Tibial nerve (tissue), 4 donors: ENCODE measurements at regions not wholly inside any gene's neighbourhood (a gene's known extent, or its start where the extent isn't known, plus 50 kb on each side); places are given as distances from the start of the nearest gene placed in this dataset.

Experiments
- DNase-seq, 2 donors: peaks; one replicate each; pipeline ENCODE4 v3.0.0-alpha.2; 2019; ENCODE audit warnings: low spot score in 2 of 2
- H3K27ac ChIP-seq, 4 donors: fragments of 200-600 bp; sonication (generic) in 3 of 4; one replicate each; pipeline ENCODE4 v1.5.1; 2017 to 2019; ENCODE audit warnings: mild to moderate bottlenecking in 1 of 4
- H3K27me3 ChIP-seq, 2 donors: fragments of 200-600 bp; sonication (generic) in 1 of 2; one replicate each; pipeline versions ENCODE4 v1.5.1 to v1.6.0; 2017 to 2019
- H3K36me3 ChIP-seq, 3 donors: fragments of 200-600 bp; sonication (generic); one replicate each; pipeline ENCODE4 v1.5.1; 2018 to 2019
- H3K4me1 ChIP-seq, 4 donors: fragments of 200-600 bp; sonication (generic) in 3 of 4; one replicate each; pipeline ENCODE4 v1.5.1; 2017 to 2019
- H3K4me3 ChIP-seq, 4 donors: fragments of 200-600 bp; sonication (generic) in 3 of 4; one replicate each; pipeline ENCODE4 v1.5.1; 2017 to 2019; ENCODE audit warnings: mild to moderate bottlenecking in 1 of 4, moderate library complexity in 1 of 4
- H3K9me3 ChIP-seq, 4 donors: fragments of 200-600 bp; sonication (generic) in 3 of 4; one replicate each; pipeline ENCODE4 v1.5.1; 2017 to 2019
- CTCF ChIP-seq, 5 experiments: fragments of 200-600 bp in 3 of 5; fragments of 450-650 bp in 2 of 5; sonication (generic) in 3 of 5; IDR thresholded peaks; one replicate each; pipeline ENCODE4 v1.5.1; 2016 to 2019; ENCODE audit warnings: antibody characterized with exemption in 5 of 5, mild to moderate bottlenecking in 3 of 5, moderate library complexity in 2 of 5
- EP300 ChIP-seq, 2 donors: sonication (generic); formaldehyde crosslinking; IDR thresholded peaks; one replicate each; pipeline ENCODE4 v1.6.1; 2017; ENCODE audit warnings: antibody characterized with exemption in 2 of 2, mild to moderate bottlenecking in 1 of 2
- POLR2A ChIP-seq, 2 donors: fragments of 450-650 bp; IDR thresholded peaks; one replicate each; pipeline ENCODE4 v1.6.1; 2017; ENCODE audit warnings: antibody characterized with exemption in 2 of 2, mild to moderate bottlenecking in 2 of 2, moderate library complexity in 2 of 2
- WGBS, 2 donors: methylation state at CpG; one replicate each; pipeline ENCODE4 v1.1.5; 2018; 5-methylcytosine and 5-hydroxymethylcytosine counted together

GRCh38 chr7:155897758-155898386 is 85.6 kb upstream of the SHH start:
- no peak for DNase-seq
- H3K27me3 ChIP-seq: no peaks in the 10 kb centered on the region
- TF ChIP-seq CTCF (IDR thresholded peaks at IDR 0.05) (no peak), EP300 (IDR thresholded peaks at IDR 0.05) (no peak), POLR2A (IDR thresholded peaks at IDR 0.05) (no peak)
- 83 to 84% methylated on average over 16 of the region's 16 CpGs for WGBS, 2 donors
- H3K27ac ChIP-seq: no peak overlapping the region
- no peaks in the 10 kb centered on the region for H3K36me3 ChIP-seq
- H3K4me3 ChIP-seq: no peak overlapping the region
- no peaks in the 10 kb centered on the region for H3K4me1 ChIP-seq
- H3K9me3 ChIP-seq: peaks cover 0 to 17% (median 0%) of the 10 kb centered on the region in 4 donors

GRCh38 chr7:155896531-155897263 is 84.4 kb upstream of the SHH start:
- Histone ChIP-seq H3K9me3 (peaks cover 0 to 17% (median 0%) of the 10 kb centered on the region in 4 donors), H3K36me3 (no peaks in the 10 kb centered on the region), H3K27ac (no peak overlapping the region), H3K4me1 (no peaks in the 10 kb centered on the region), H3K4me3 (no peak overlapping the region), H3K27me3 (no peaks in the 10 kb centered on the region)
- 68 to 78% methylated on average over 6 of the region's 6 CpGs for WGBS, 2 donors
- no peak for TF ChIP-seq EP300 (IDR thresholded peaks at IDR 0.05)
- TF ChIP-seq CTCF (IDR thresholded peaks at IDR 0.05): no peak
- TF ChIP-seq POLR2A (IDR thresholded peaks at IDR 0.05): no peak
- no peak for DNase-seq

- no peak overlapping the region for H3K27ac ChIP-seq
- no peaks in the 10 kb centered on the region for H3K4me1 ChIP-seq
- H3K27me3 ChIP-seq: no peaks in the 10 kb centered on the region
- TF ChIP-seq EP300 (IDR thresholded peaks at IDR 0.05): no peak
- no peak for TF ChIP-seq CTCF (IDR thresholded peaks at IDR 0.05)
- TF ChIP-seq POLR2A (IDR thresholded peaks at IDR 0.05): no peak
- DNase-seq: no peak
- no peaks in the 10 kb centered on the region for H3K9me3 ChIP-seq
- WGBS, 2 donors: 77 to 86% methylated on average over 6 of the region's 6 CpGs
- H3K4me3 ChIP-seq: no peak overlapping the region
- peaks cover 0 to 7% (median 0%) of the 10 kb centered on the region in 3 donors for H3K36me3 ChIP-seq
Observed at GRCh38 chr7:155893664-155894063, 81.4 kb upstream of the SHH start.

DNA sequence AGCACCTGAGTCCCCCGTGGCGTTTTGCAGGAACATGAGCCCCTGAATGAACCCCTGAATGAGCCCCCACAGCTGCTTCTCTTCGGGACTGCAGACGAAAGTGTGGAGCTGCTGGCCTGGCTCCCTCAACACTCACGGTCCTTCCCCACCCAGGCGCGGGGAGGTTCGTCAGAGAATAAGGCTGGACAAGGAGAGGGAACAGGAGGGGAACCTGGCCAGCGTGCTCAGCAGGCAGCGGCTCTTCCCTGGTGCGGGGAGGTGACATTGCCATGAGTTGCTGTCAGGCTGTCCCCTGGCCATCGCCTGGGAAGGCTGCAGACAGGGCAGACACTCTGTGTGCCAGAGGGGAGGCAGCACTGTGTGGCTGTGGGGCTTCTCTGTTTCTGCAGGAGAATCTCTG is 80.9 kb upstream of the SHH start:
- Histone ChIP-seq H3K4me3 (no peak overlapping the region), H3K9me3 (no peaks in the 10 kb centered on the region), H3K27ac (no peak overlapping the region), H3K27me3 (no peaks in the 10 kb centered on the region), H3K36me3 (peaks cover 0 to 7% (median 0%) of the 10 kb centered on the region in 3 donors), H3K4me1 (no peaks in the 10 kb centered on the region)
- DNase-seq: no peak
- 83 to 85% methylated on average over 12 of the region's 12 CpGs for WGBS, 2 donors
- TF ChIP-seq CTCF (IDR thresholded peaks at IDR 0.05): no peak
- TF ChIP-seq POLR2A (IDR thresholded peaks at IDR 0.05): no peak
- no peak for TF ChIP-seq EP300 (IDR thresholded peaks at IDR 0.05)
